OCI-LY1 (cell line): ENCODE measurements at regions not wholly inside any gene's neighbourhood (a gene's known extent, or its start where the extent isn't known, plus 50 kb on each side); places are given as distances from the start of the nearest gene placed in this dataset.

Experiments
- CTCF ChIP-seq: fragments of 200-600 bp; sonication (generic), shearing (Covaris generic); IDR thresholded peaks from 2 replicates; pipeline ENCODE4 v1.5.1; 2017; ENCODE audit warnings: mild to moderate bottlenecking, antibody characterized with exemption, low read length, moderate library complexity, mixed read lengths
- EZH2 ChIP-seq: fragments of 200-600 bp; sonication (generic), shearing (Covaris generic); IDR thresholded peaks from 2 replicates; pipeline ENCODE4 v1.8.0; 2017; ENCODE audit warnings: borderline replicate concordance, mixed run types, mild to moderate bottlenecking, antibody characterized with exemption, low read length, moderate library complexity, mixed read lengths

DNA sequence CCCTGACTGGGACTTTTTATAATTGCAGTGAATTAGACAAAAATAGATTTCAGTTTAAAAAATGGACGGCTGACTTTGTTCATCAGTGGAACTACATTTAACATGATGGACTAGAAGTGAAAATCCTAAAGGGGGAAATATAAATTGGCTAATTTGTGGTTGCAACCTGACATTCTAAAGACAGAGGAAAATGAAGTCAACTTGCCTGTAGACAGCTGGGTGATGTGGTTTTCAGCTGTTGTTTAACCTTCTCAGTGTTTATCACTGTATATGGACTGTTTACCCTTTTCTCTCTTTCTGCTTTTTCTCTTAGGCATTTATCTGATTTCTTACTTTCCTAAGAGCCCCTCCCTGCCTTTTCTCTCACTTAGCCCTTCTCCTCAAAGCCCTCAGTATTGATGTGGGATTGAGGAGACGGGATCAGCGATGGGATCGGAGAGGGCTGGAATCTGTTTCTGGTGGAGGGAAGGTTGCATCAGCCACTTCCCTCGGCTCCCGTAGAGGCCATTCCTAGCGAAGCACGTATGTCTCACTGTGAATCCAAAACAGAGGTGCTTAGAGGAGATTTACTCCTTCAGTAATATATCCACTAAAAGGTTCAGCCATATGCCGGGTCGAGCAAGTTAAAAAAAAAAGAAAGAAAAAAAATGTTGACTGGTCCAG, 109.0 kb upstream of the KLF6 start:
- TF ChIP-seq CTCF: no peak
- TF ChIP-seq EZH2: no peak
